ENCODE measurements at regions not wholly inside any gene's neighbourhood (a gene's known extent, or its start where the extent isn't known, plus 50 kb on each side); places are given as distances from the start of the nearest gene placed in this dataset.

DNA sequence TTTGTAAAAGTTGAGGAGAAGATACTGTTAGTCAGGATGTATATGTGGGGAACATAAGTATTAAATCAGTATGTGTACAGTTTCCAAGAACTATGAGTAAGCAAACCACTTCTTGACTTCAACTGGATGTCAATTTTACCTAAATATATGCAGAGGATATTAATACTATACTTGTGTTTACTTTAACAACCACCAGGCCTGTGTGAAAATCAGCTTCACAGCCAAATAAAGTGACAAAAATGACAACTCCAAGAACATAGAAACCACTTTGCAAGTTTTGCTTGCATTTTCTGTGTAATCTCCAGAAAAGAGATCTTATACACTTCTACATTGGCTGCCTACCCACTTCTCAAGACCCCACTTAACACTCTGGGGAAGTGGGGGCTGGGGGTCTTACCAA is 293.3 kb upstream of the RORA start:
- Histone ChIP-seq H3K27me3 (no peaks in the 10 kb centered on the region), H3K4me3 (no peak overlapping the region), H3K36me3 (no peaks in the 10 kb centered on the region), H3K9ac (ENCODE audit: low read depth in 2 of 2, low read length in 2 of 2) (no peak overlapping the region), H3K9me3 (no peaks in the 10 kb centered on the region), H3K27ac (no peak overlapping the region), H3K4me1 (no peaks in the 10 kb centered on the region)
- TF ChIP-seq CTCF (IDR thresholded peaks at IDR 0.05): no peak
- intact Hi-C loops (cut with DNase I): no loop called here
- no peak for DNase-seq

DNA sequence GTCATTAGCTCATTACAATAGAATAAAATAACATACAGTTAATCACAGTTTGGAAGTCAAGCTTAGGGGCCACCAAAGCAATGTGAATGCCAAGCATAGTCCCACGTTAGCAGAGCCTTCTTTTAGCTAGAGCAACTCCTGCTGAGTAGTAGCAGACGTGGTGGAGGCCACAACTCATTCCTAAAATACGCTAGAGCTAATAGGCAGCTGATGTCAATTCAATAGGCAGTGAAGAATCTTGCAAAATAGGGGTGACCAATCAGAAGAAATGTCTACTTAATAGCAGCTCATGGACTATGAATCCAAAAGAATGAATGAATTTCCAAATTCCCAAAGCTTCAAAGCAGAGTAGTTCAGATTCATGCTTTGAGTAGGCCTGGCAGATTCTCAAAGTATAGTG is 292.9 kb upstream of the RORA start:
- no peak overlapping the region for H3K4me3 ChIP-seq
- no peak overlapping the region for H3K27ac ChIP-seq
- H3K9ac ChIP-seq (ENCODE audit: low read depth in 2 of 2, low read length in 2 of 2): no peak overlapping the region
- H3K4me1 ChIP-seq: no peaks in the 10 kb centered on the region
- intact Hi-C loops (cut with DNase I): no loop called here
- no peaks in the 10 kb centered on the region for H3K9me3 ChIP-seq
- no peaks in the 10 kb centered on the region for H3K27me3 ChIP-seq
- no peak for DNase-seq
- no peaks in the 10 kb centered on the region for H3K36me3 ChIP-seq
- no peak for TF ChIP-seq CTCF (IDR thresholded peaks at IDR 0.05)

GRCh38 chr15:61519296-61519695 is 290.2 kb upstream of the RORA start:
- H3K4me1 ChIP-seq: no peaks in the 10 kb centered on the region
- no peak for DNase-seq
- intact Hi-C loops (cut with DNase I): no loop called here
- H3K4me3 ChIP-seq: no peak overlapping the region
- no peak for TF ChIP-seq CTCF (IDR thresholded peaks at IDR 0.05)
- no peak overlapping the region for H3K9ac ChIP-seq (ENCODE audit: low read depth in 2 of 2, low read length in 2 of 2)
- H3K36me3 ChIP-seq: no peaks in the 10 kb centered on the region
- H3K27me3 ChIP-seq: no peaks in the 10 kb centered on the region
- no peak overlapping the region for H3K27ac ChIP-seq
- H3K9me3 ChIP-seq: no peaks in the 10 kb centered on the region

DNA sequence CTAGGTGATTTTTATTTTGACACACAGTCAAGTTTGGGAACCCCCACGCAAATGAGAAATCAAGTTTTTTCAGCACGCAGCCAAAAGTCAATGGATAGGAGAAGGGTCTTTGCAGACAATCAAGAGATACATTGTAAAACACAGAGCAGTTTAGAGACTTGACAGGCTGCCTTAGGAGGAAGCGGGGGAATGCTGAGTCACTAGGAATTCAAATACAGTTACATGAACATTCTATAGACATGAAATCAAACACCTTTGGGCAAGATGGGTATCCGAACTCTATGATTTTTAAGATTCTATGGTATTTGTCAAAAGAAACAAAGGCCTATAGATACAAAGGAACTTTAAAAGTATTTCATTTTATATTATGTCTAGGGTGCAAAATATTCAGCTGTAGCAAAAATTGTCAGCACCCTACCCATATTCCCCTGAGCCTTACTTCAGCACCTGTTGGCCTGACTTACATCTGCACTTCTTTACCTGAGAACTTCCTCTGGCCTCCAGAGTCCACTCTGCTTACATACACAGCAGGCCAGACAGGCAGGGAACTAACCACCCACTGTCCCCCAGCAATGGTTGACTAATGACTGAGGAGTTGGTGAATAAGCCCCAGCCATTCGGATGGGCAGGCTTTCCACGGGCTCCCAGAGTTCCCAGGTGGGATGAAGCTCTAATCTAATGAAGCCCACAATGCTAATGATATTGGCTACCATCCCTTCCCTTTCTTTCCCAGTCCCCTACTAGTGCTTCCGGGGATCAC is 289.3 kb upstream of the RORA start:
- Histone ChIP-seq H3K4me3 (no peak overlapping the region), H3K27ac (no peak overlapping the region), H3K9me3 (no peaks in the 10 kb centered on the region), H3K9ac (ENCODE audit: low read depth in 2 of 2, low read length in 2 of 2) (no peak overlapping the region), H3K4me1 (no peaks in the 10 kb centered on the region), H3K36me3 (no peaks in the 10 kb centered on the region), H3K27me3 (no peaks in the 10 kb centered on the region)
- DNase-seq: no peak
- intact Hi-C loops (cut with DNase I): no loop called here
- no peak for TF ChIP-seq CTCF (IDR thresholded peaks at IDR 0.05)

DNA sequence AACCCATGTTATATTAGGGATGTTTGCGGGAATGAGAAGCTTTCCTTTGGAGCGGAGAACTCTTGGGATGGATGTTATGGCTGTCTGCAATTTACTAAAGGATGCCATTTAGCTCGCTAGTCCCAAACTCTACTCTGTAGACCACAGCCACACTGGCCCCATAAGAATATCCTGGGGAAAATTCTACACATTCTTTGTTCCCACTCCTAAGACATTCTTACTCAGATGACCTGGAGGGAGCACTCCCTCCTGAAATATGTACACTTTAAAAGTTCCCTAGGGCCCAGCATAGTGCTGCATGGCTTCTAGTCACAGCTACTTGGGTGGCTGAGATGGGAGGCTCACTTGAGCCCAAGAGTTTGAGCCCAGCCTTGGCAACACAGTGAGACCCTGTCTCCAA is 288.7 kb upstream of the RORA start:
- no peak for TF ChIP-seq CTCF (IDR thresholded peaks at IDR 0.05)
- Histone ChIP-seq H3K36me3 (no peaks in the 10 kb centered on the region), H3K4me1 (no peaks in the 10 kb centered on the region), H3K27ac (no peak overlapping the region), H3K9ac (ENCODE audit: low read depth in 2 of 2, low read length in 2 of 2) (no peak overlapping the region), H3K4me3 (no peak overlapping the region), H3K9me3 (no peaks in the 10 kb centered on the region), H3K27me3 (no peaks in the 10 kb centered on the region)
- intact Hi-C loops (cut with DNase I): no loop called here
- DNase-seq: no peak
